ENCODE measurements at regions not wholly inside any gene's neighbourhood (a gene's known extent, or its start where the extent isn't known, plus 50 kb on each side); places are given as distances from the start of the nearest gene placed in this dataset.

GRCh38 chr4:3836756-3837601 lies 70.8 kb downstream of the ADRA2C start:
- TF ChIP-seq E2F8 (IDR thresholded peaks at IDR 0.05; ENCODE audit: low read depth, partially characterized antibody) (no peak), EZH2 (IDR thresholded peaks at IDR 0.05; ENCODE audit: borderline replicate concordance, control insufficient read depth, low read depth, low read length) (no peak), CTCF (IDR thresholded peaks at IDR 0.05 in 2 of 3, conservative IDR thresholded peaks at IDR 0.05 in 1 of 3; ENCODE audit: control insufficient read depth in 2 of 3, extremely low read depth in 1 of 3, insufficient read depth in 1 of 3, low read depth in 3 of 3, low read length in 3 of 3) (no peak), MAX (IDR thresholded peaks at IDR 0.05; ENCODE audit: low read depth, low read length) (no peak)

Data from GM12878 (cell line).